Prostate gland (tissue), 2 donors: ENCODE measurements at regions not wholly inside any gene's neighbourhood (a gene's known extent, or its start where the extent isn't known, plus 50 kb on each side); places are given as distances from the start of the nearest gene placed in this dataset.
"Not testable (repeated sequence)": the region's sequence is repeated elsewhere in the genome, so short reads cannot be mapped to it uniquely, and the experiment has no call there.

ENCODE experiments used
- POLR2A ChIP-seq: fragments of 450-650 bp; IDR thresholded peaks from one replicate; pipeline ENCODE4 v1.6.1; 2016; ENCODE audit warnings: antibody characterized with exemption, mild to moderate bottlenecking
- TF ChIP-seq, protein P1 (sequence below), 4 experiments: fragments of 200-600 bp in 2 of 4; fragments of 450-650 bp in 2 of 4; sonication (generic) in 2 of 4; IDR thresholded peaks; 1 replicate in 3 of 4; 2 replicates in 1 of 4; pipeline ENCODE4 v1.5.1; 2016 to 2019; ENCODE audit warnings: antibody characterized with exemption in 4 of 4, mild to moderate bottlenecking in 2 of 4, moderate library complexity in 2 of 4

DNA sequence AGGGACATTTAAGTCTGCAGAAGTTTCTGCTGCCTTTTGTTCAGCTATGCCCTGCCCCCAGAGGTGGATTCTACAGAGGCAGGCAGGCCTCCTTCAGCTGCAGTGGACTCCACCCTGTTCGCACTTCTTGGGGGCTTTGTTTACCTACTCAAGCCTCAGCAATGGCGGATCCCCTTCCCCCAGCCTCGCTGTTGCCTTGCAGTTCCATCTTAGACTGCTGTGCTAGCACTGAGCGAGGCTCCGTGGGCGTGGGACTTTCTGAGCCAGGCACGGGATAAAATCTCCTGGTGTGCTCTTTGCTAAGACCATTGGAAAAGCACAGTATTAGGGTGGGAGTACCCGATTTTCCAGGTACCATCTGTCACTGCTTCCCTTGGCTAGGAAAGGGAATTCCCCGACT is 1475.8 kb upstream of the ADGRL3 start:
- TF ChIP-seq, protein P1, sequence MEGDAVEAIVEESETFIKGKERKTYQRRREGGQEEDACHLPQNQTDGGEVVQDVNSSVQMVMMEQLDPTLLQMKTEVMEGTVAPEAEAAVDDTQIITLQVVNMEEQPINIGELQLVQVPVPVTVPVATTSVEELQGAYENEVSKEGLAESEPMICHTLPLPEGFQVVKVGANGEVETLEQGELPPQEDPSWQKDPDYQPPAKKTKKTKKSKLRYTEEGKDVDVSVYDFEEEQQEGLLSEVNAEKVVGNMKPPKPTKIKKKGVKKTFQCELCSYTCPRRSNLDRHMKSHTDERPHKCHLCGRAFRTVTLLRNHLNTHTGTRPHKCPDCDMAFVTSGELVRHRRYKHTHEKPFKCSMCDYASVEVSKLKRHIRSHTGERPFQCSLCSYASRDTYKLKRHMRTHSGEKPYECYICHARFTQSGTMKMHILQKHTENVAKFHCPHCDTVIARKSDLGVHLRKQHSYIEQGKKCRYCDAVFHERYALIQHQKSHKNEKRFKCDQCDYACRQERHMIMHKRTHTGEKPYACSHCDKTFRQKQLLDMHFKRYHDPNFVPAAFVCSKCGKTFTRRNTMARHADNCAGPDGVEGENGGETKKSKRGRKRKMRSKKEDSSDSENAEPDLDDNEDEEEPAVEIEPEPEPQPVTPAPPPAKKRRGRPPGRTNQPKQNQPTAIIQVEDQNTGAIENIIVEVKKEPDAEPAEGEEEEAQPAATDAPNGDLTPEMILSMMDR (IDR thresholded peaks at IDR 0.05) = not testable (repeated sequence)
- not testable (repeated sequence) for TF ChIP-seq POLR2A
